ENCODE measurements at regions not wholly inside any gene's neighbourhood (a gene's known extent, or its start where the extent isn't known, plus 50 kb on each side); places are given as distances from the start of the nearest gene placed in this dataset.

- Histone ChIP-seq H3K27ac (no peak overlapping the region), H3K27me3 (no peaks in the 10 kb centered on the region), H3K9me3 (peaks cover 0 to 9% of the 10 kb centered on the region in 2 donors), H3K4me3 (no peak overlapping the region), H3K4me1 (peaks cover 0 to 4% of the 10 kb centered on the region in 2 donors), H3K36me3 (no peaks in the 10 kb centered on the region)
- no peak for TF ChIP-seq POLR2A (IDR thresholded peaks at IDR 0.05)
- TF ChIP-seq, protein P1, sequence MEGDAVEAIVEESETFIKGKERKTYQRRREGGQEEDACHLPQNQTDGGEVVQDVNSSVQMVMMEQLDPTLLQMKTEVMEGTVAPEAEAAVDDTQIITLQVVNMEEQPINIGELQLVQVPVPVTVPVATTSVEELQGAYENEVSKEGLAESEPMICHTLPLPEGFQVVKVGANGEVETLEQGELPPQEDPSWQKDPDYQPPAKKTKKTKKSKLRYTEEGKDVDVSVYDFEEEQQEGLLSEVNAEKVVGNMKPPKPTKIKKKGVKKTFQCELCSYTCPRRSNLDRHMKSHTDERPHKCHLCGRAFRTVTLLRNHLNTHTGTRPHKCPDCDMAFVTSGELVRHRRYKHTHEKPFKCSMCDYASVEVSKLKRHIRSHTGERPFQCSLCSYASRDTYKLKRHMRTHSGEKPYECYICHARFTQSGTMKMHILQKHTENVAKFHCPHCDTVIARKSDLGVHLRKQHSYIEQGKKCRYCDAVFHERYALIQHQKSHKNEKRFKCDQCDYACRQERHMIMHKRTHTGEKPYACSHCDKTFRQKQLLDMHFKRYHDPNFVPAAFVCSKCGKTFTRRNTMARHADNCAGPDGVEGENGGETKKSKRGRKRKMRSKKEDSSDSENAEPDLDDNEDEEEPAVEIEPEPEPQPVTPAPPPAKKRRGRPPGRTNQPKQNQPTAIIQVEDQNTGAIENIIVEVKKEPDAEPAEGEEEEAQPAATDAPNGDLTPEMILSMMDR (IDR thresholded peaks at IDR 0.05) = no peak
- DNase-seq = no peak
- intact Hi-C loops (cut with DNase I; ENCODE audit: low total_unique reads) = no loop called here
These were observed 100.7 kb upstream of the CTTNBP2 start for GRCh38 chr7:117973975-117974374.

DNA sequence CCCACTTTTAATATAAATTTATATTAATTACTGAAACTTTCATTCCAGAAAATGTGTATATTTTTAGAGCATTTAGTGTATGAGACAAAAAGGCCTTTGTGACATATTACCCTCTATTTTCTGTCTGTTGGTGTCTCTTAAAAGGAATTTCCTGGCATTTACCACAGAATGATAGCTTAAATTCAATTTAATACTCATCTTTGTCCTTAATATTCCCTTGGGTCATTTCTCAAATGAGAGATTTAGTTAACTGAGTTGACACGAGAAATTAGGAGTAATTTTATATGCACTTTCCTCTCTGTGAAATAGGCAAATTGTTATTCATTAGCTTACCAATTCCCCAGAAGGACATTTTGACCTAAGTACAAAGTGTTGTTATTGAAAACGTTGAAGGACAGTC lies 101.7 kb upstream of the CTTNBP2 start:
- intact Hi-C loops (cut with DNase I; ENCODE audit: low total_unique reads) = no loop called here
- peak overlapping the region in 1 of 2 donors; percentile 4 for H3K27ac ChIP-seq
- no peaks in the 10 kb centered on the region for H3K27me3 ChIP-seq
- no peaks in the 10 kb centered on the region for H3K36me3 ChIP-seq
- DNase-seq = no peak
- no peak for TF ChIP-seq POLR2A (IDR thresholded peaks at IDR 0.05)
- TF ChIP-seq, protein P1 (IDR thresholded peaks at IDR 0.05) = no peak
- H3K9me3 ChIP-seq = peaks cover 0 to 4% of the 10 kb centered on the region in 2 donors
- H3K4me3 ChIP-seq = no peak overlapping the region
- H3K4me1 ChIP-seq = peaks cover 0 to 4% of the 10 kb centered on the region in 2 donors

- intact Hi-C loops (cut with DNase I; ENCODE audit: low total_unique reads) = no loop called here
- DNase-seq = peak in 1 of 2 donors; percentile 44
- H3K4me1 ChIP-seq = peaks cover 0 to 4% of the 10 kb centered on the region in 2 donors
- no peaks in the 10 kb centered on the region for H3K36me3 ChIP-seq
- peak overlapping the region in 1 of 2 donors; percentile 4 for H3K27ac ChIP-seq
- no peaks in the 10 kb centered on the region for H3K27me3 ChIP-seq
- no peak overlapping the region for H3K4me3 ChIP-seq
- TF ChIP-seq, protein P1 (IDR thresholded peaks at IDR 0.05) = no peak
- TF ChIP-seq POLR2A (IDR thresholded peaks at IDR 0.05) = no peak
- H3K9me3 ChIP-seq = no peaks in the 10 kb centered on the region
These were observed 102.2 kb upstream of the CTTNBP2 start for GRCh38 chr7:117975476-117975875.

GRCh38 chr7:117979954-117980497 lies 106.8 kb upstream of the CTTNBP2 start:
- TF ChIP-seq, protein P1 (IDR thresholded peaks at IDR 0.05) = no peak
- TF ChIP-seq POLR2A (IDR thresholded peaks at IDR 0.05) = no peak
- intact Hi-C loops (cut with DNase I; ENCODE audit: low total_unique reads) = no loop called here
- Histone ChIP-seq H3K4me3 (no peak overlapping the region), H3K4me1 (peaks cover 0 to 1% of the 10 kb centered on the region in 2 donors), H3K27me3 (no peaks in the 10 kb centered on the region), H3K27ac (no peak overlapping the region), H3K36me3 (no peaks in the 10 kb centered on the region), H3K9me3 (no peaks in the 10 kb centered on the region)
- DNase-seq = no peak

DNA sequence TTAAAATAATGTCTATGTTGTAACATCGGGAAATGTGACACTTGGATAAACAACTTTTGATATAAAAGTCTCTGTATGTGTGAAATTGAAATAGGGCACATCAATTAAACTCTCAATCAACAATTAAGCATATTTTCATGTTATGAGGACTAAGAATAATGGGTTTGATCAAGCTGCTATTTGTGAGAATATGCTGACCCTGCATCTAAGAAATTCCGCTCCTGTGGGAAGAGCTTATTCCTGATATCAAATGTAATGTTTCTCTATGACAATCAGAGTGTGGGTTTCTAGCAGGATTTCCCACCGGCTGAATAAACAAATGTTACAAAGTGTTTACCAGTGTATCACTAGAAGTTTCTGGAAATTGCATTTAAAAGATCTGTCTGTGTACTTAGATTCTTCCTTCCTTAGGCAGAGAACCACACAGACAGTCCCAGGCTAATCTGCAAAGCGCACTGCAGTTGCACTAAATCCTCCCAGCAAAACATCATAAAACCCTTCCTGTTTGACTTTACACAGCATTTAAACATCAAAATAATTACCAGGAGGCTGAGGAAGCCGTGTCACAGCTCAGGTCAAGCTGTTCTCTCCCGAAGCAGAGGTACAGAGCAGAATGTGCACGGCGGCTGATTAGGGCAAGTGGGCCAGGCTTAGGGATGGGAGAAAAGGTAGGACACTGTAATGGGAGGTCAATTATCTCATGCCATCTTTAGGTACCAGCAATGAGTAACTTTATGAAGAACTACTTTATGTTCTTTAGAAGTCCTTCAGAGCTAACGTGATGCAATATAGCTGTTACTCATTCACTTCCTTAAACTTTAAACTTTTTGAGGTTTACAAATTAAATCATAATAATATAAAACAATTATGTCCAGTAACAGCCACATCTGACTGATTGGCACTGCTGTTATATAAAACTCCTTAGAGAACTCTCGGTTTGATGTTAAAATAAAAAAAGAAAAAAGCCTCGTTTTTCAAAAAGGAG lies 109.1 kb upstream of the CTTNBP2 start:
- Histone ChIP-seq H3K4me1 (no peaks in the 10 kb centered on the region), H3K9me3 (no peaks in the 10 kb centered on the region), H3K27me3 (no peaks in the 10 kb centered on the region), H3K4me3 (no peak overlapping the region), H3K36me3 (no peaks in the 10 kb centered on the region), H3K27ac (peak overlapping the region; percentile 73 to 80)
- intact Hi-C loops (cut with DNase I; ENCODE audit: low total_unique reads) = no loop called here
- DNase-seq = peak; percentile 50 to 81
- TF ChIP-seq, protein P1 (IDR thresholded peaks at IDR 0.05) = no peak
- TF ChIP-seq POLR2A (IDR thresholded peaks at IDR 0.05) = no peak
